Epithelial cell of prostate (primary cell): ENCODE measurements at regions not wholly inside any gene's neighbourhood (a gene's known extent, or its start where the extent isn't known, plus 50 kb on each side); places are given as distances from the start of the nearest gene placed in this dataset.

ENCODE experiments used
- DNase-seq: peaks from one replicate; pipeline ENCODE4 v3.0.0-alpha.2; 2011; ENCODE audit warnings: low read depth, low spot score
- H3K27ac ChIP-seq: fragments of 450-650 bp; 2 replicates; pipeline ENCODE4 v1.5.1; 2017; ENCODE audit warnings: mild to moderate bottlenecking

- H3K27ac ChIP-seq: peak overlapping the region; percentile 6
- no peak for DNase-seq
Observed at GRCh38 chr7:18430810-18431209, 64.7 kb upstream of the HDAC9 start.

- DNase-seq: no peak
- H3K27ac ChIP-seq: no peak overlapping the region
Observed at GRCh38 chr7:18434171-18434570, 61.4 kb upstream of the HDAC9 start.

- no peak for DNase-seq
- no peak overlapping the region for H3K27ac ChIP-seq
Observed at GRCh38 chr7:18437101-18437500, 58.4 kb upstream of the HDAC9 start.

- DNase-seq: no peak
- no peak overlapping the region for H3K27ac ChIP-seq
Observed at GRCh38 chr7:18440934-18441333, 54.6 kb upstream of the HDAC9 start.

GRCh38 chr7:18444826-18445225, 50.7 kb upstream of the HDAC9 start:
- no peak for DNase-seq
- H3K27ac ChIP-seq: no peak overlapping the region

- H3K27ac ChIP-seq: no peak overlapping the region
Observed at GRCh38 chr7:18445483-18445882, 50.1 kb upstream of the HDAC9 start.

More at GRCh38 chr7:18445483-18445882, 50.1 kb upstream of the HDAC9 start:
- DNase-seq: no peak
